A549 (cell line): ENCODE measurements at regions not wholly inside any gene's neighbourhood (a gene's known extent, or its start where the extent isn't known, plus 50 kb on each side); places are given as distances from the start of the nearest gene placed in this dataset.

ENCODE experiments used
- ATAC-seq, 2 experiments: fragments of 200-7000 bp in 1 of 2; fragments of >200 bp in 1 of 2; cut with Nextera tagmentation in 1 of 2; cut with Tn5 transposase in 1 of 2; 3 replicates each; pipeline versions ENCODE4 v1.8.0 to v1.9.1; 2018 to 2020; ENCODE audit warnings: mild to moderate bottlenecking in 1 of 2, moderate library complexity in 1 of 2
- CTCF ChIA-PET: fragments of 300-600 bp; sonication (Branson Sonifier 250); formaldehyde crosslinking; extraction: SDS; loops from one replicate; lab custom pipeline; 2021; ENCODE audit warnings: antibody characterized with exemption, inconsistent platforms; lab: Yijun Ruan, JAX
- POLR2A ChIA-PET: fragments of 350-600 bp; formaldehyde crosslinking; extraction: SDS; loops from one replicate; lab custom pipeline; 2021; ENCODE audit warnings: antibody characterized with exemption, inconsistent platforms; lab: Yijun Ruan, JAX
- DNase-seq, 2 experiments: peaks; one replicate each; pipeline versions ENCODE4 v3.0.0 to v3.0.0-alpha.2; 2011 to 2016; ENCODE audit warnings: low read depth in 1 of 2, low spot score in 1 of 2
- FAIRE-seq: peaks from 2 replicates; lab custom pipeline; 2011; peaks lifted over from hg19 to GRCh38; lab: Jason Lieb, UNC
- H3K27ac ChIP-seq, 2 experiments: fragments of >200 bp; sonication (Bioruptor Twin); formaldehyde crosslinking; 3 replicates each; pipeline ENCODE4 v1.5.1; 2016 to 2017
- H3K4me1 ChIP-seq: fragments of >200 bp; sonication (Bioruptor Twin); formaldehyde crosslinking; 3 replicates; pipeline ENCODE4 v1.6.1; 2016
- H3K4me2 ChIP-seq: fragments of >200 bp; sonication (Bioruptor Twin); formaldehyde crosslinking; 3 replicates; pipeline ENCODE4 v1.6.1; 2016
- H3K4me3 ChIP-seq: fragments of >200 bp; sonication (Bioruptor Twin); formaldehyde crosslinking; 3 replicates; pipeline ENCODE4 v1.5.1; 2016
- H3K9me3 ChIP-seq: fragments of >200 bp; sonication (Bioruptor Twin); formaldehyde crosslinking; 3 replicates; pipeline ENCODE4 v1.6.1; 2016
- CBX8 ChIP-seq: fragments of 200-600 bp; sonication (generic); IDR thresholded peaks from 2 replicates; pipeline ENCODE4 v1.6.1; 2016
- CHD2 ChIP-seq: fragments of 150-350 bp; IDR thresholded peaks from 2 replicates; pipeline ENCODE4 v1.6.1; 2014; ENCODE audit warnings: low read length; ENCODE audit not compliant: partially characterized antibody
- CTCF ChIP-seq: fragments of >200 bp; sonication (Bioruptor Twin); formaldehyde crosslinking; IDR thresholded peaks from 3 replicates; pipeline ENCODE4 v1.5.1; 2016
- EHF ChIP-seq: fragments of 250-450 bp; sonication (Bioruptor Pico); IDR thresholded peaks from 2 replicates; pipeline ENCODE4 v1.5.0; 2020; ENCODE audit warnings: mild to moderate bottlenecking
- ELK1 ChIP-seq: fragments of 150-350 bp; IDR thresholded peaks from 2 replicates; pipeline ENCODE4 v1.6.1; 2014; ENCODE audit warnings: low read depth, mild to moderate bottlenecking, low read length
- EP300 ChIP-seq, 2 experiments: fragments of >200 bp; sonication (Bioruptor Twin); formaldehyde crosslinking; IDR thresholded peaks; 2 replicates in 1 of 2; 3 replicates in 1 of 2; pipeline ENCODE4 v1.6.1; 2016 to 2017
- HOXB13 ChIP-seq: fragments of 250-450 bp; sonication (Bioruptor Pico); IDR thresholded peaks from 2 replicates; pipeline ENCODE4 v1.5.0; 2020; ENCODE audit warnings: low read depth, mild to moderate bottlenecking, moderate library complexity
- KDM5A ChIP-seq: fragments of 200-600 bp; sonication (generic); IDR thresholded peaks from 2 replicates; pipeline ENCODE4 v1.6.1; 2016; ENCODE audit warnings: antibody characterized with exemption, mild to moderate bottlenecking
- MYC ChIP-seq: IDR thresholded peaks from 2 replicates; pipeline ENCODE4 v1.6.1; 2012; ENCODE audit warnings: mild to moderate bottlenecking, inconsistent platforms, low read length, improper control_type of control experiment, borderline replicate concordance
- NFE2L2 ChIP-seq: fragments of 150-350 bp; conservative IDR thresholded peaks from 2 replicates; pipeline ENCODE4 v1.6.1; 2014; ENCODE audit warnings: low read length
- NPAS2 ChIP-seq: fragments of 250-450 bp; sonication (Bioruptor Pico); IDR thresholded peaks from 2 replicates; pipeline ENCODE4 v1.8.0; 2022; ENCODE audit warnings: mild to moderate bottlenecking, moderate library complexity, borderline replicate concordance
- PHF8 ChIP-seq: fragments of 200-600 bp; sonication (generic); IDR thresholded peaks from 2 replicates; pipeline ENCODE4 v1.6.1; 2016; ENCODE audit warnings: low read depth, mild to moderate bottlenecking, antibody characterized with exemption, moderate library complexity, borderline replicate concordance
- POLR2A ChIP-seq: IDR thresholded peaks from 2 replicates; pipeline ENCODE4 v1.6.1; 2012; ENCODE audit warnings: mild to moderate bottlenecking, low read length
- RARB ChIP-seq: fragments of 250-450 bp; sonication (Bioruptor Pico); IDR thresholded peaks from 2 replicates; pipeline ENCODE4 v1.8.0; 2021; ENCODE audit warnings: mild to moderate bottlenecking, moderate library complexity
- RFX5 ChIP-seq: fragments of 450-650 bp; IDR thresholded peaks from 2 replicates; pipeline ENCODE4 v1.7.1; 2014; ENCODE audit warnings: antibody characterized with exemption, mild to moderate bottlenecking, moderate library complexity
- RNF2 ChIP-seq: fragments of 200-600 bp; sonication (generic); IDR thresholded peaks from 2 replicates; pipeline ENCODE4 v1.6.1; 2016; ENCODE audit warnings: low read depth, mild to moderate bottlenecking, antibody characterized with exemption, moderate library complexity, borderline replicate concordance
- SMC3 ChIP-seq: fragments of >200 bp; sonication (Bioruptor Twin); formaldehyde crosslinking; IDR thresholded peaks from 3 replicates; pipeline ENCODE4 v1.6.1; 2018; ENCODE audit warnings: inconsistent platforms
- SREBF2 ChIP-seq: fragments of 450-650 bp; IDR thresholded peaks from 2 replicates; pipeline ENCODE4 v1.6.1; 2014; ENCODE audit warnings: mild to moderate bottlenecking, moderate library complexity
- TFCP2L1 ChIP-seq: fragments of 250-450 bp; sonication (Bioruptor Pico); IDR thresholded peaks from 2 replicates; pipeline ENCODE4 v1.5.0; 2021; ENCODE audit warnings: mild to moderate bottlenecking
- TP53 ChIP-seq: fragments of 250-450 bp; sonication (Bioruptor Pico); IDR thresholded peaks from 2 replicates; pipeline ENCODE4 v1.5.0; 2021; ENCODE audit warnings: mild to moderate bottlenecking, moderate library complexity
- ZC3H11A ChIP-seq: fragments of 450-650 bp; IDR thresholded peaks from 2 replicates; pipeline ENCODE4 v1.6.1; 2014; ENCODE audit warnings: antibody characterized with exemption, mild to moderate bottlenecking
- ZFP36 ChIP-seq: fragments of 450-650 bp; IDR thresholded peaks from 2 replicates; pipeline ENCODE4 v1.6.1; 2014; ENCODE audit warnings: borderline replicate concordance; ENCODE audit not compliant: partially characterized antibody
- ZSCAN20 ChIP-seq: fragments of 250-450 bp; sonication (Bioruptor Pico); IDR thresholded peaks from 2 replicates; pipeline ENCODE4 v1.8.0; 2022; ENCODE audit warnings: mild to moderate bottlenecking, moderate library complexity
- WGBS: methylation state at CpG from one replicate; pipeline ENCODE4 v1.1.6; 2017; ENCODE audit errors: missing lambda C conversion rate; 5-methylcytosine and 5-hydroxymethylcytosine counted together
- TF ChIP-seq, protein P1 (sequence below): fragments of >200 bp; sonication (Bioruptor Twin); formaldehyde crosslinking; IDR thresholded peaks from 3 replicates; pipeline ENCODE4 v1.6.1; 2016
- TF ChIP-seq, protein P2 (sequence below): IDR thresholded peaks from 2 replicates; pipeline ENCODE4 v1.6.1; 2012

GRCh38 chr16:79966226-79966625, 365.7 kb upstream of the MAF start:
- ATAC-seq (no peak), FAIRE-seq (no peak), DNase-seq (no peak)
- Histone ChIP-seq H3K4me3 (no peak overlapping the region), H3K4me1 (peaks cover 6% of the 10 kb centered on the region; the same call in 1 of the 3 replicates), H3K9me3 (0 out of 3 replicates have a peak, but pooled peaks cover 7% of the 10 kb centered on the region), H3K27ac (no peak overlapping the region), H3K4me2 (no peak overlapping the region)
- 80% methylated on average over 2 of the region's 2 CpGs for WGBS
- POLR2A ChIA-PET: no interaction called here
- CTCF ChIA-PET: no interaction called here
- TF ChIP-seq RFX5 (no peak), KDM5A (no peak), ZSCAN20 (no peak), MYC (no peak), EP300 (IDR thresholded peaks at IDR 0.05) (no peak), HOXB13 (CRISPR knock-in tag) (no peak), NPAS2 (CRISPR knock-in tag) (no peak), TP53 (CRISPR knock-in tag) (no peak), EHF (CRISPR knock-in tag) (no peak), SREBF2 (no peak), RARB (CRISPR knock-in tag) (no peak), CBX8 (no peak), PHF8 (no peak), TFCP2L1 (CRISPR knock-in tag) (no peak), POLR2A (no peak), CTCF (no peak), ZFP36 (no peak)
- TF ChIP-seq, protein P1, sequence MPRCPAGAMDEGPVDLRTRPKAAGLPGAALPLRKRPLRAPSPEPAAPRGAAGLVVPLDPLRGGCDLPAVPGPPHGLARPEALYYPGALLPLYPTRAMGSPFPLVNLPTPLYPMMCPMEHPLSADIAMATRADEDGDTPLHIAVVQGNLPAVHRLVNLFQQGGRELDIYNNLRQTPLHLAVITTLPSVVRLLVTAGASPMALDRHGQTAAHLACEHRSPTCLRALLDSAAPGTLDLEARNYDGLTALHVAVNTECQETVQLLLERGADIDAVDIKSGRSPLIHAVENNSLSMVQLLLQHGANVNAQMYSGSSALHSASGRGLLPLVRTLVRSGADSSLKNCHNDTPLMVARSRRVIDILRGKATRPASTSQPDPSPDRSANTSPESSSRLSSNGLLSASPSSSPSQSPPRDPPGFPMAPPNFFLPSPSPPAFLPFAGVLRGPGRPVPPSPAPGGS: no peak
- TF ChIP-seq, protein P2, sequence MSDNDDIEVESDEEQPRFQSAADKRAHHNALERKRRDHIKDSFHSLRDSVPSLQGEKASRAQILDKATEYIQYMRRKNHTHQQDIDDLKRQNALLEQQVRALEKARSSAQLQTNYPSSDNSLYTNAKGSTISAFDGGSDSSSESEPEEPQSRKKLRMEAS: no peak

- Histone ChIP-seq H3K4me2 (no peak overlapping the region), H3K4me1 (peaks cover 2% of the 10 kb centered on the region; the same call in 1 of the 3 replicates), H3K4me3 (no peak overlapping the region), H3K27ac (no peak overlapping the region), H3K9me3 (0 out of 3 replicates have a peak, but pooled peaks cover 7% of the 10 kb centered on the region)
- ChIA-PET CTCF (no interaction called here), POLR2A (no interaction called here)
- 54% methylated on average over 3 of the region's 3 CpGs for WGBS
- FAIRE-seq (no peak), ATAC-seq (no peak), DNase-seq (no peak)
- no peak for TF ChIP-seq ZSCAN20
- TF ChIP-seq SMC3: no peak
- TF ChIP-seq ZC3H11A: no peak
- TF ChIP-seq RNF2: no peak
- TF ChIP-seq ELK1: no peak
- no peak for TF ChIP-seq RFX5
- TF ChIP-seq NFE2L2: no peak
- no peak for TF ChIP-seq CHD2
Observed at GRCh38 chr16:79965718-79966117, 365.2 kb upstream of the MAF start.
